Neural crest cell (in vitro differentiated cells): ENCODE measurements at regions not wholly inside any gene's neighbourhood (a gene's known extent, or its start where the extent isn't known, plus 50 kb on each side); places are given as distances from the start of the nearest gene placed in this dataset.

Source experiments
- DNase-seq: peaks from one replicate; pipeline ENCODE4 v3.0.0; 2021; ENCODE audit warnings: low read depth, mixed read lengths, low spot score
- H3K27ac Mint-ChIP-seq: one replicate; pipeline ENCODE4 v1.8.0; 2021; ENCODE audit warnings: mild to moderate bottlenecking, mixed read lengths; ENCODE audit not compliant: unreplicated experiment
- H3K27me3 Mint-ChIP-seq: 2 replicates; pipeline ENCODE4 v1.8.0; 2021; ENCODE audit warnings: low read depth, mild to moderate bottlenecking, mixed read lengths
- H3K36me3 Mint-ChIP-seq: 2 replicates; pipeline ENCODE4 v1.8.0; 2021; ENCODE audit warnings: low read depth, mild to moderate bottlenecking, mixed read lengths
- H3K4me1 Mint-ChIP-seq: 2 replicates; pipeline ENCODE4 v1.8.0; 2021; ENCODE audit warnings: mixed read lengths
- H3K4me3 Mint-ChIP-seq: one replicate; pipeline ENCODE4 v1.8.0; 2021; ENCODE audit warnings: mild to moderate bottlenecking, mixed read lengths
- H3K9me3 Mint-ChIP-seq: 2 replicates; pipeline ENCODE4 v1.8.0; 2021; ENCODE audit warnings: mixed read lengths
- TF ChIP-seq, protein P1 (sequence below): fragments of 200-600 bp; sonication (generic); conservative IDR thresholded peaks from 2 replicates; pipeline ENCODE4 v1.5.0; 2021; ENCODE audit warnings: antibody characterized with exemption, mild to moderate bottlenecking

DNA sequence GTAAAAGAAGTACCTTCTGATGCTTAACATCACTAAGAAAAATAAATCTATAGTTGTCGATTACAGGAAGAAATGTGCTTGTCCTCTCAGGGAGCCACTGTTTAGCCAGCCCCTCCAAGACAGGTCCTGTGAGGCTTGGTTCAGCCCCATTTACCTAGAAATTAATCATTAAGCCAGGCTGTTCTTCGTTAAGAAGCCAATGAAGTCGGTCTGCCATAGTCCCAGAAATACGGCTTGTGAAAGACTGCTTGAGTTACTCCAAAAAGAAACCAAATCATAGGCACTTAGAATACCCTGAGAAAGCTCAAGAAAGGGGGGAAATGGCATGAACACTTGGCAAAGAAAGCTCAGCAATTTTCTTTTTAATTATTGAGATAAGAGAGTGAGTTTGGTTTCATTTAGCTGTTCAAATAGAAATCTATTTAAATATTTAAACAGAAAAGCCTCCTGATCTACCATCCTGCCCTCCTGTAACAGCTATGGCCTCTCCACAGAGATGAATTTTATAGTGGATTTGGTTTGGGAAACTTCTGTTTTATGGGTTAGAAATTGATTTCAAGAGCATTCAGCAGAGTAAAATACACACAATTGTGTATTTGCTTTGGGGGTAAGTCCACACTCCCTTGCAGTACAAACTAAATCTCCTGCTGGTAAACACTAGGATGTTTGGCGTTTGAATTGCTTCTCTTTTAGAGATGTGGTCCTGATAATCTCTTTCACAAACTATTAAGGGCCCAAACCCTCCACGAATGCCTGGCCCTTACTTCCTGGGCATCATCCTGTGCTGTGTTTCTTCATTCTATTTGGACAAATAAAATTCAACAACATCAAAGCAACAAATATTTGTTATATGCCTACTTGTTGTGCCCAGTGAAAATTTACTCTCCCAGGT lies 234.4 kb downstream of the SEC23A start:
- H3K27ac Mint-ChIP-seq: no peak overlapping the region
- no peak overlapping the region for H3K4me3 Mint-ChIP-seq
- no peak for DNase-seq
- TF ChIP-seq, protein P1, sequence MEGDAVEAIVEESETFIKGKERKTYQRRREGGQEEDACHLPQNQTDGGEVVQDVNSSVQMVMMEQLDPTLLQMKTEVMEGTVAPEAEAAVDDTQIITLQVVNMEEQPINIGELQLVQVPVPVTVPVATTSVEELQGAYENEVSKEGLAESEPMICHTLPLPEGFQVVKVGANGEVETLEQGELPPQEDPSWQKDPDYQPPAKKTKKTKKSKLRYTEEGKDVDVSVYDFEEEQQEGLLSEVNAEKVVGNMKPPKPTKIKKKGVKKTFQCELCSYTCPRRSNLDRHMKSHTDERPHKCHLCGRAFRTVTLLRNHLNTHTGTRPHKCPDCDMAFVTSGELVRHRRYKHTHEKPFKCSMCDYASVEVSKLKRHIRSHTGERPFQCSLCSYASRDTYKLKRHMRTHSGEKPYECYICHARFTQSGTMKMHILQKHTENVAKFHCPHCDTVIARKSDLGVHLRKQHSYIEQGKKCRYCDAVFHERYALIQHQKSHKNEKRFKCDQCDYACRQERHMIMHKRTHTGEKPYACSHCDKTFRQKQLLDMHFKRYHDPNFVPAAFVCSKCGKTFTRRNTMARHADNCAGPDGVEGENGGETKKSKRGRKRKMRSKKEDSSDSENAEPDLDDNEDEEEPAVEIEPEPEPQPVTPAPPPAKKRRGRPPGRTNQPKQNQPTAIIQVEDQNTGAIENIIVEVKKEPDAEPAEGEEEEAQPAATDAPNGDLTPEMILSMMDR: no peak
- H3K36me3 Mint-ChIP-seq: no peaks in the 10 kb centered on the region
- no peaks in the 10 kb centered on the region for H3K27me3 Mint-ChIP-seq
- H3K4me1 Mint-ChIP-seq: no peaks in the 10 kb centered on the region
- no peaks in the 10 kb centered on the region for H3K9me3 Mint-ChIP-seq

DNA sequence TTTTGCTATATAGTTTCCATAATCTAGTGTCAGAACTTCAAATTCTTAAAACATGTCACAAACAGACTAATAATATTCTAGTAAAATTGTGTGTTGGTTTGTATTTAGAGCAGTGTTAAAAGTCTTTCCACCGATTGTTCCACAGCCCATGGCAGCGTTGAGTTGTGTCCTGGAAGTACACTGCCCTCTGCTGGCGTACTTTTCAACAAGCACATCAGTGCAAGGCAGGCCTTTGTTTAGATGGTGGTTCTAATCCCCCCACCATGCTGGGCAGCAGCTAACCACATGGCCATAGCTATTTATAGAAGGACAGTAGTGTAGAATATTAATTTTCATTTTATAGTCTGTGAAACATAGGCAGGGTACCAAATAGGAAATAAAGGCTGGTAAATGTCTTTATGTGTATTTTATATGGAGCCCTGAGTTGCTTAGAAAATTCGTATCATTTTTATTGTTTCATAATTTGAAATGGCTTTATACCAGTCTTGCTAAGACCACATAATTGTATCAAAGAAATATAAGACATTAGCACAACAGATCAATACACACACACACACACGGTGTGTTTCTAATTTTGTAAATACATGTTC lies 235.4 kb downstream of the SEC23A start:
- no peaks in the 10 kb centered on the region for H3K36me3 Mint-ChIP-seq

DNA sequence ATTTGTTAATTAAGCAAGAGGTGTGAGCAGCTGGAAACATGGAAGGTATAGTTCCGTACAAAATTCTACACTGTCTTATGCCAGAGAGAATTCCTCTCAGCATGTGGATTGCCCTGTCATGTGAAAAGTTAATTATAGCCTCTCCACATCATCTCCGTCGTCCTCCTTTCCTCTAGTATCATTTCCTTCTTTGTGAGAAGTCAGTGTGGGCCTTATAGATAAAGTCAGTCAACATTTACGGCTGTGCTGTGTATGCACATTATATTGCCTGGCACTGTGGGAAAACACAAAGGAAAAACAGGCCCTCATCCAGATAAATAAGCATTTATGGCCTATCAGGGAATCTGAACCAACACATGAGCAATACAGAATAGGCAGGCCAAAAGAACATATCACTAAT lies 236.6 kb downstream of the SEC23A start:
- TF ChIP-seq, protein P1: no peak
- H3K27me3 Mint-ChIP-seq: no peaks in the 10 kb centered on the region
- no peak overlapping the region for H3K27ac Mint-ChIP-seq
- H3K4me3 Mint-ChIP-seq: no peak overlapping the region
- DNase-seq: no peak
- no peaks in the 10 kb centered on the region for H3K4me1 Mint-ChIP-seq
- H3K36me3 Mint-ChIP-seq: no peaks in the 10 kb centered on the region
- no peaks in the 10 kb centered on the region for H3K9me3 Mint-ChIP-seq

More for the DNA sequence above, 235.4 kb downstream of the SEC23A start:
- Mint-ChIP-seq H3K27me3 (no peaks in the 10 kb centered on the region), H3K4me1 (no peaks in the 10 kb centered on the region), H3K27ac (no peak overlapping the region), H3K4me3 (no peak overlapping the region), H3K9me3 (no peaks in the 10 kb centered on the region)
- TF ChIP-seq, protein P1: peak; percentile 92
- peak; percentile 73 for DNase-seq

DNA sequence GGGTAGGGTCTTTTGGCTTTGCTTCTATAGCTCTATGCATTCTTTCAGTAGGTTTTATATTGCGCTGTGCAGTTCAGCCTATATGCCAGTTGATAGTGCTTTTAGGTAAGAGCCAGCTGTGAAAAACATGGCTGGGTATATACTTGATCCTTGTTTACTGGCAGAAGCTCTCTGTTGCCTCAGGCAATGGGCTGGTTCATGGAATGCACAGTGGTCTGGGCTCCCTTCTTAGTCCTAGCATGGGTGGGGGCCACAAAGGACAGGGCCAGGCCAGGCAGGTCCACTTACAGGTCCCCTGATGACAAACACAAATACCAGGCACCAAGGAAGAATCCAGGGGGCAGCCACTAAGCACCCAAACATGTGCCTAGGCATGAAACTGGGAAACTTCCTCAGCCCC lies 240.7 kb downstream of the SEC23A start:
- DNase-seq: no peak
- H3K27ac Mint-ChIP-seq: no peak overlapping the region
- peaks cover 4% of the 10 kb centered on the region for H3K9me3 Mint-ChIP-seq
- no peaks in the 10 kb centered on the region for H3K36me3 Mint-ChIP-seq
- no peaks in the 10 kb centered on the region for H3K27me3 Mint-ChIP-seq
- TF ChIP-seq, protein P1: no peak
- no peaks in the 10 kb centered on the region for H3K4me1 Mint-ChIP-seq
- no peak overlapping the region for H3K4me3 Mint-ChIP-seq

DNA sequence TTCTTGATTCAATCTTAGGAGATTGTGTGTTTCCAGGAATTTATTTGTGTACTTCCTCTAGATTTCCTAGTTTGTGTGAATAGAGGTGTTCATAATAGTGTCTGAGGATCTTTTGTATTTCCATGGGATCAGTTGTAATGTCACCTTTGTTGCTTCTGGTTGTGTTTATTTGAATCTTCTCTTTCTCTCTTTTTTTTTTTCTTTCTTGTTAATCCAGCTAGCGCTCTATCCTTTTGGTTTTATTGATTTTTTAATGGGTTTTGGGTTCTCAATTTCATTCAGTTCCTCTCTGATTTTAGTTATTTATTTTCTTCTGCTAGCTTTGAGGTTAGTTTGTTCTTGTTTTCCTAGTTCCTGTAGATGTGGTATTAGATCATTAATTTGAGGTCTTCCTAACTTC lies 242.5 kb downstream of the SEC23A start:
- H3K27ac Mint-ChIP-seq: no peak overlapping the region
- H3K4me3 Mint-ChIP-seq: no peak overlapping the region
- TF ChIP-seq, protein P1: no peak
- no peaks in the 10 kb centered on the region for H3K36me3 Mint-ChIP-seq
- no peaks in the 10 kb centered on the region for H3K4me1 Mint-ChIP-seq
- peaks cover 6% of the 10 kb centered on the region for H3K9me3 Mint-ChIP-seq
- no peak for DNase-seq
- no peaks in the 10 kb centered on the region for H3K27me3 Mint-ChIP-seq
